NCI-H1694 treated with DMSO at 0.1 percent for 48 hours (cell line): ENCODE measurements at regions not wholly inside any gene's neighbourhood (a gene's known extent, or its start where the extent isn't known, plus 50 kb on each side); places are given as distances from the start of the nearest gene placed in this dataset.
"Not testable (repeated sequence)": the region's sequence is repeated elsewhere in the genome, so short reads cannot be mapped to it uniquely, and the experiment has no call there.

Experiments
- DNase-seq: peaks from one replicate; lab custom pipeline; 2025; lab: John Stamatoyannopoulos, UW

GRCh38 chr2:57160976-57161375 lies 885.6 kb upstream of the VRK2 start:
- DNase-seq = no peak

GRCh38 chr2:57177176-57177575 lies 869.4 kb upstream of the VRK2 start:
- DNase-seq = no peak

GRCh38 chr2:57180042-57180567 lies 866.5 kb upstream of the VRK2 start:
- DNase-seq = no peak

GRCh38 chr2:57180678-57181077 lies 865.9 kb upstream of the VRK2 start:
- no peak for DNase-seq

- DNase-seq = no peak
These were observed 865.1 kb upstream of the VRK2 start for GRCh38 chr2:57181315-57182038.

GRCh38 chr2:57182916-57183315 lies 863.7 kb upstream of the VRK2 start:
- no peak for DNase-seq

GRCh38 chr2:57185568-57185967 lies 861.0 kb upstream of the VRK2 start:
- no peak for DNase-seq

- no peak for DNase-seq
These were observed 856.6 kb upstream of the VRK2 start for GRCh38 chr2:57190007-57190406.

GRCh38 chr2:57199663-57200062 lies 846.9 kb upstream of the VRK2 start:
- no peak for DNase-seq

- DNase-seq = no peak
These were observed 842.2 kb upstream of the VRK2 start for GRCh38 chr2:57204364-57204763.

GRCh38 chr2:57205241-57205640 lies 841.4 kb upstream of the VRK2 start:
- no peak for DNase-seq

GRCh38 chr2:57207191-57207590 lies 839.4 kb upstream of the VRK2 start:
- no peak for DNase-seq

GRCh38 chr2:57209799-57210198 lies 836.8 kb upstream of the VRK2 start:
- DNase-seq = no peak

- DNase-seq = no peak
These were observed 835.8 kb upstream of the VRK2 start for GRCh38 chr2:57210855-57211254.

- no peak for DNase-seq
These were observed 829.6 kb upstream of the VRK2 start for GRCh38 chr2:57217013-57217412.

GRCh38 chr2:57218206-57218605 lies 828.4 kb upstream of the VRK2 start:
- no peak for DNase-seq

- not testable (repeated sequence) for DNase-seq
These were observed 816.9 kb upstream of the VRK2 start for GRCh38 chr2:57229706-57230105.

- DNase-seq = not testable (repeated sequence)
These were observed 814.3 kb upstream of the VRK2 start for GRCh38 chr2:57232341-57232740.

GRCh38 chr2:57251495-57251894 lies 795.1 kb upstream of the VRK2 start:
- DNase-seq = not testable (repeated sequence)

GRCh38 chr2:57276408-57276807 lies 770.2 kb upstream of the VRK2 start:
- not testable (repeated sequence) for DNase-seq

- DNase-seq = no peak
These were observed 768.2 kb upstream of the VRK2 start for GRCh38 chr2:57278451-57278850.

GRCh38 chr2:57291209-57291608 lies 755.4 kb upstream of the VRK2 start:
- DNase-seq = no peak

- DNase-seq = no peak
These were observed 749.6 kb upstream of the VRK2 start for GRCh38 chr2:57296795-57297517.
